Nephron progenitor cell (in vitro differentiated cells): ENCODE measurements at regions not wholly inside any gene's neighbourhood (a gene's known extent, or its start where the extent isn't known, plus 50 kb on each side); places are given as distances from the start of the nearest gene placed in this dataset.

Source experiments
- DNase-seq: peaks from one replicate; pipeline ENCODE4 v3.0.0; 2021
- H3K27ac Mint-ChIP-seq: 2 replicates; pipeline ENCODE4 v1.8.0; 2021; ENCODE audit warnings: mild to moderate bottlenecking, moderate library complexity, mixed read lengths
- H3K27me3 Mint-ChIP-seq: 2 replicates; pipeline ENCODE4 v1.8.0; 2021; ENCODE audit warnings: mild to moderate bottlenecking, low read depth, mixed read lengths; ENCODE audit not compliant: poor library complexity
- H3K36me3 Mint-ChIP-seq: 2 replicates; pipeline ENCODE4 v1.8.0; 2021; ENCODE audit warnings: low read depth, mixed read lengths
- H3K4me1 Mint-ChIP-seq: 2 replicates; pipeline ENCODE4 v1.8.0; 2021; ENCODE audit warnings: mixed read lengths
- H3K4me3 Mint-ChIP-seq: 2 replicates; pipeline ENCODE4 v1.8.0; 2021; ENCODE audit warnings: mild to moderate bottlenecking, moderate library complexity, mixed read lengths
- H3K9me3 Mint-ChIP-seq: 2 replicates; pipeline ENCODE4 v1.8.0; 2021; ENCODE audit warnings: mild to moderate bottlenecking, moderate library complexity, mixed read lengths
- TF ChIP-seq, protein P1 (sequence below): fragments of 200-600 bp; sonication (generic); IDR thresholded peaks from 2 replicates; pipeline ENCODE4 v1.5.0; 2021; ENCODE audit warnings: antibody characterized with exemption

- Mint-ChIP-seq H3K27ac (no peak overlapping the region), H3K36me3 (no peaks in the 10 kb centered on the region), H3K9me3 (no peaks in the 10 kb centered on the region), H3K4me1 (no peaks in the 10 kb centered on the region), H3K4me3 (no peak overlapping the region), H3K27me3 (peaks cover 3% of the 10 kb centered on the region)
- TF ChIP-seq, protein P1, sequence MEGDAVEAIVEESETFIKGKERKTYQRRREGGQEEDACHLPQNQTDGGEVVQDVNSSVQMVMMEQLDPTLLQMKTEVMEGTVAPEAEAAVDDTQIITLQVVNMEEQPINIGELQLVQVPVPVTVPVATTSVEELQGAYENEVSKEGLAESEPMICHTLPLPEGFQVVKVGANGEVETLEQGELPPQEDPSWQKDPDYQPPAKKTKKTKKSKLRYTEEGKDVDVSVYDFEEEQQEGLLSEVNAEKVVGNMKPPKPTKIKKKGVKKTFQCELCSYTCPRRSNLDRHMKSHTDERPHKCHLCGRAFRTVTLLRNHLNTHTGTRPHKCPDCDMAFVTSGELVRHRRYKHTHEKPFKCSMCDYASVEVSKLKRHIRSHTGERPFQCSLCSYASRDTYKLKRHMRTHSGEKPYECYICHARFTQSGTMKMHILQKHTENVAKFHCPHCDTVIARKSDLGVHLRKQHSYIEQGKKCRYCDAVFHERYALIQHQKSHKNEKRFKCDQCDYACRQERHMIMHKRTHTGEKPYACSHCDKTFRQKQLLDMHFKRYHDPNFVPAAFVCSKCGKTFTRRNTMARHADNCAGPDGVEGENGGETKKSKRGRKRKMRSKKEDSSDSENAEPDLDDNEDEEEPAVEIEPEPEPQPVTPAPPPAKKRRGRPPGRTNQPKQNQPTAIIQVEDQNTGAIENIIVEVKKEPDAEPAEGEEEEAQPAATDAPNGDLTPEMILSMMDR = no peak
- DNase-seq = no peak
These were observed 352.7 kb upstream of the NAV3 start for GRCh38 chr12:77477907-77478533.

GRCh38 chr12:77471801-77472200, 358.9 kb upstream of the NAV3 start:
- TF ChIP-seq, protein P1 = no peak
- Mint-ChIP-seq H3K9me3 (no peaks in the 10 kb centered on the region), H3K36me3 (no peaks in the 10 kb centered on the region), H3K27me3 (no peaks in the 10 kb centered on the region), H3K27ac (no peak overlapping the region), H3K4me3 (no peak overlapping the region), H3K4me1 (no peaks in the 10 kb centered on the region)
- no peak for DNase-seq

GRCh38 chr12:77469578-77470333, 360.9 kb upstream of the NAV3 start:
- no peaks in the 10 kb centered on the region for H3K27me3 Mint-ChIP-seq
- H3K9me3 Mint-ChIP-seq = no peaks in the 10 kb centered on the region
- DNase-seq = no peak
- H3K4me1 Mint-ChIP-seq = no peaks in the 10 kb centered on the region
- no peak overlapping the region for H3K27ac Mint-ChIP-seq
- H3K36me3 Mint-ChIP-seq = no peaks in the 10 kb centered on the region
- TF ChIP-seq, protein P1 = no peak
- no peak overlapping the region for H3K4me3 Mint-ChIP-seq

DNA sequence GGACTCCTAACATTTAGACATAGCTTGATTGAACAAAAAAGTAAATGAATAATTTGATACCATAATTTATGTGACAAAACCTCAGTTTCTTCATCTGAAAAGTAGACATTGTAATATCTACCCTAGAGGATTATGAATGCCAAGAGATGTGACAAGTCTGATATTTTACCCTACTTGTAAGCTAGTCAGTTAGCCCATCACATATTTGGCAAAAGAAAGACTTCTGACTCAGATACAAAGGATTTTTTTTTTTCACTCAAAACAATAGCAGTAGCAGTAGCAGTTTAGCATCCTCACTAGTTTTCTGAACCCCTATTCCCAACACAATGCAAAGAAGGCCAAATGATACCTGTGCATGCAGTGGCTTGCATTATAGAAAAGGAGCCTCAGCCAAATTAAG, 377.3 kb upstream of the E2F7 start:
- H3K4me1 Mint-ChIP-seq = peaks cover 7% of the 10 kb centered on the region
- H3K9me3 Mint-ChIP-seq = no peaks in the 10 kb centered on the region
- no peak overlapping the region for H3K4me3 Mint-ChIP-seq
- H3K36me3 Mint-ChIP-seq = no peaks in the 10 kb centered on the region
- H3K27ac Mint-ChIP-seq = no peak overlapping the region
- TF ChIP-seq, protein P1 = no peak
- no peaks in the 10 kb centered on the region for H3K27me3 Mint-ChIP-seq
- no peak for DNase-seq

DNA sequence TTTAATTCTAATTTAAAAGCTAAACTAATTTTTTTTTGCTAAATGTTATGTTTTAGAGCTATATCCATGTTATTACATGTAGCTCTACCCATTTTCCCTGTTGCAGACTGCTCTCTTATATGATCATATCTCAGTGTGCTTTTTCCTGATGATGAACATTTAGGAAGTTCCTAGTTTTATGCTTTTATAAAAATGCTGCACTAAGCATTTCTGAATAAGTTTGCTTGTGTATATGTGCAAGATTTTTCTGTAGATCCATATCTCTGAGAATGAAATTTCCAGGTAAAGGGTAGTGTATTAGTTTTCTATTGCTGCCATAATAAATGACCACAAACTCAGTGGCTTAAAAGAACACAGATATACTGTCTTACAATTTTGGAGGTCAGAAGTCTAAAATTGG, 374.4 kb upstream of the E2F7 start:
- no peak for DNase-seq
- Mint-ChIP-seq H3K27ac (no peak overlapping the region), H3K9me3 (no peaks in the 10 kb centered on the region), H3K36me3 (no peaks in the 10 kb centered on the region), H3K4me3 (no peak overlapping the region), H3K4me1 (peaks cover 23% of the 10 kb centered on the region), H3K27me3 (no peaks in the 10 kb centered on the region)
- TF ChIP-seq, protein P1 = no peak

DNA sequence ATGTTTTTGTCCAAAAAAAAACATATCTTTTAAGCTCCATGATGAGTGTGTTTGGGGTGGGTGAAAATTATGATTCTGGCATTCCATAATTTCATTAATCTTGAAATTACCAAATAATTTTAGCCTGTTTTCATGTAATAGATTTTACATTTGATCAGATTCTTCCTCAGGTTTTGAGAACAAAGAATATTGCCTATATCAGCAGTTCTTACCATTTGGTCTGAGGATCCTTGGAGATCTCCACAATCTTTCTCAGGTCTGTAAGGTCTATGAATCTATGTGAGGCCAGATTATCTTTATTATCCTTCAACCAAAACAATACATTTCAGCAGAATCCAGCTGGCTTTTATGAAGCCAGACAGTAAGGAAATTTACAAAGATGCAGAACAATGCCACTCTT, 373.3 kb upstream of the E2F7 start:
- H3K27ac Mint-ChIP-seq = no peak overlapping the region
- H3K27me3 Mint-ChIP-seq = no peaks in the 10 kb centered on the region
- H3K4me3 Mint-ChIP-seq = no peak overlapping the region
- H3K4me1 Mint-ChIP-seq = peaks cover 27% of the 10 kb centered on the region
- no peaks in the 10 kb centered on the region for H3K9me3 Mint-ChIP-seq
- DNase-seq = no peak
- H3K36me3 Mint-ChIP-seq = no peaks in the 10 kb centered on the region
- TF ChIP-seq, protein P1 = no peak
